Natural killer cell treated with Interleukin-12 subunit alpha and Interleukin-12 subunit beta and Interleukin-15 and Interleukin-18, amount 100 ng/mL, for 72 hours (primary cell): ENCODE measurements at regions not wholly inside any gene's neighbourhood (a gene's known extent, or its start where the extent isn't known, plus 50 kb on each side); places are given as distances from the start of the nearest gene placed in this dataset.
A peak's percentile ranks its signal among the peaks of the same experiment; 100 is the strongest.

Source experiments
- ATAC-seq, 2 donors: fragments of 150-1000 bp; cut with Tn5 transposase in 1 of 2; sonication (Bioruptor Pico), chemical (Tn5 transposase) in 1 of 2; 2 replicates each; pipeline ENCODE4 v1.10.0; 2021
- DNase-seq: peaks from one replicate; pipeline ENCODE4 v3.0.0; 2022; ENCODE audit warnings: low spot score
- H3K27ac Mint-ChIP-seq, 2 donors: 1 replicate in 1 of 2; 2 replicates in 1 of 2; pipeline ENCODE4 v1.8.0; 2022; ENCODE audit warnings: mixed read lengths in 2 of 2, mild to moderate bottlenecking in 1 of 2, moderate library complexity in 1 of 2
- H3K27me3 Mint-ChIP-seq, 2 donors: 1 replicate in 1 of 2; 2 replicates in 1 of 2; pipeline ENCODE4 v1.8.0; 2022; ENCODE audit warnings: mixed read lengths in 2 of 2
- H3K36me3 Mint-ChIP-seq: one replicate; pipeline ENCODE4 v1.8.0; 2022; ENCODE audit warnings: mixed read lengths
- H3K4me1 Mint-ChIP-seq, 2 donors: 1 replicate in 1 of 2; 2 replicates in 1 of 2; pipeline ENCODE4 v1.8.0; 2022; ENCODE audit warnings: low read depth in 2 of 2, mixed read lengths in 2 of 2, mild to moderate bottlenecking in 1 of 2
- H3K4me3 Mint-ChIP-seq: one replicate; pipeline ENCODE4 v1.8.0; 2022; ENCODE audit warnings: mixed read lengths
- H3K9me3 Mint-ChIP-seq: 2 replicates; pipeline ENCODE4 v1.8.0; 2022; ENCODE audit warnings: mixed read lengths

DNA sequence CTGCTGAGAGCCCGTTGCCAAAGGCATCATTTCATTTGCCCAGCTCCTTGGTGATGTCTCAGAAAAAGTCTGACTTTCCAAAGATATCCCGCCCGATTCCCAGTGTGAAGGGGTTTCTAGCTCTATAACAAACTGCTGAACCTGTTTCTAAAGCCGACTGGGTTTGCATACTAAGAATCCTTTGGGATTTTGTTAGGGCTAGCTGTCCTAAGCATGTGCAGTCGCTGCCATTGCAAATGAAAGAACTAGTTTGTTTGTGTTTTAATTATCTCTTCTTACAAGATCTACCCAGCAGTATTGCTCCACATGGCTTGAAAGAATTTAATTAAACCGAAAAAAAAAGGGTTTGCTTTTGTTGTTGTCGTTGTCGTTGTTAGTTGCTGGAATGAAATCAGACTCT, 476.6 kb downstream of the GATA3 start:
- no peak for DNase-seq
- no peak for ATAC-seq
- peaks cover 20 to 39% of the 10 kb centered on the region in 2 donors for H3K27me3 Mint-ChIP-seq
- no peaks in the 10 kb centered on the region for H3K9me3 Mint-ChIP-seq
- H3K4me1 Mint-ChIP-seq: no peaks in the 10 kb centered on the region
- H3K36me3 Mint-ChIP-seq: no peaks in the 10 kb centered on the region
- no peak overlapping the region for H3K27ac Mint-ChIP-seq
- H3K4me3 Mint-ChIP-seq: no peak overlapping the region

DNA sequence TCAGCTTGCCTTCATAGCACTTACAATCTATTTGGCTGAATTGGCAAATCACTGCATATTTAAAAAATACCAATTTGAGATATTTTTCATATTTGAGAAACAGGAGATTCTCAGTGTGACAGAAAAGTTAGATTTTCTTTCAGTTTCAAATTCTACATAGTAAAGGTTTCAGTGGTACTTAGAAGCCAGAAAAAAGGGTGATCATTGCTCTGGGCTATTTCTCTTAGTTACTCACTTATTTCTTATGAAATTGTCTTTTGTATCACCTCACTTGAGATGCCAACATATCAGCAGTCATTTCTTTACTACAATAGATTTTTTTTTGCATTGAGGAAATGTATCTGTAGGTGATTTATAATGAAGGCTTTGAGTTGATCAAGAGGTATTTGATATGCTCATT, 478.2 kb downstream of the GATA3 start:
- Mint-ChIP-seq H3K4me3 (no peak overlapping the region), H3K9me3 (no peaks in the 10 kb centered on the region), H3K4me1 (no peaks in the 10 kb centered on the region), H3K36me3 (no peaks in the 10 kb centered on the region), H3K27me3 (peaks cover 18 to 33% of the 10 kb centered on the region in 2 donors), H3K27ac (no peak overlapping the region)
- no peak for DNase-seq
- no peak for ATAC-seq

DNA sequence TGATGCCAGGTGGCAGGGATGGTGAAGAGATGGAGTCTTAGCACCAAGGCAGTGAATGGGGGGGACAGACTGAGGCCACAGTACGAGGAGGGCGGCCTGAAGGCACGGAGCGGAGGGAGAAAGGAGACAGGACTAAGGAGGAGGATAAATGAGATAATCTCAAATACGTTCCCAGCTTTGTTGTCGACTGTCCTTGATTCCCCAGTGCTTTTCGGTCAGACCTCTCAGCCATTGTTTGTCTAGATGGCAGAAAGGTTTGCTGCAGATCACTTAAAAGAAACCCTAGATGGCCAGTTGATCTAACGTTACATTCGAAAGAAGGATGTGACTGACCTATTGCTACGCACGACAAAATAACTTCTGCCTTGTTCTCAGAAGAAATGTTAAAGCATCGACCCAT, 479.0 kb downstream of the GATA3 start:
- ATAC-seq (no peak), DNase-seq (no peak)
- Mint-ChIP-seq H3K9me3 (no peaks in the 10 kb centered on the region), H3K4me1 (no peaks in the 10 kb centered on the region), H3K36me3 (no peaks in the 10 kb centered on the region), H3K4me3 (no peak overlapping the region), H3K27me3 (peaks cover 18 to 31% of the 10 kb centered on the region in 2 donors), H3K27ac (no peak overlapping the region)

DNA sequence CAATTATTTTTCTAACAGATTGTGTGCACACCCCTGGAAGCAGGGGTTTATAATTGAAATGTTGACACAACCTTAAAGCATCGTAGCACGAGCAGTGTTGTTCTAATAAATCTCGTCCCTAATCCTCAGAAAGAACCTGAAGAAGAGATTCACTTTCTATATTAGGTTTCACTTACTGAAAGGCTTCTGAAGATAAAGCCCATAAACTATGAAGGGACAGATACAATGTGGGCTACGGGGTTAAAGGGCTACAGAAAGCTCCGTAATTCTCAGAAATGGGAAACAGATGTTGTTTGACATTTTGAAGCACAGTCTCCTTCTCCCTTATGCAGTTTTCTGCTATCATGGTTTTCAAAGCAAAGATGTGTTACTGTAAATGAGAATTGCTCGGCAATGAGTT, 479.6 kb downstream of the GATA3 start:
- H3K27ac Mint-ChIP-seq: no peak overlapping the region
- no peaks in the 10 kb centered on the region for H3K36me3 Mint-ChIP-seq
- DNase-seq: no peak
- H3K4me3 Mint-ChIP-seq: no peak overlapping the region
- H3K4me1 Mint-ChIP-seq: no peaks in the 10 kb centered on the region
- H3K27me3 Mint-ChIP-seq: peaks cover 16 to 25% of the 10 kb centered on the region in 2 donors
- no peak for ATAC-seq
- H3K9me3 Mint-ChIP-seq: no peaks in the 10 kb centered on the region

DNA sequence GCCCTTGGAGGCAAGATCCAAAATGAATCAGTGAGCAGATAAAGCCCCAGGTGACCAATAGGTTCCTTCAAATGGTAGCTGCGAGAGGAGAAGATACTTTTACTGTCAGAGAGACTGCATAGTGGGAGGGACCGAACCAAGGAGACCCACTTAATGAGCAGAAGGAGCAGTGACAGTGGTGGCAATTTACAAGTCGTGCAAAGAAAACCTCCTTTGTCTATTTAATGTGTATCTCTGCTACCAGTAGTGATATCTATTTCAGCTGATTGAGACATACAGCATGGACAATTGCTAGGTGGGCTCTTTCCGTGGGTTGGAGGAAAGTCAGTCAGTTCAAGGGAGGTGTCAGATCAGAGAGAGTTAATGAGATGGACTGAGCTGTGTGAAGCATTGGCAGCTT, 480.4 kb downstream of the GATA3 start:
- Mint-ChIP-seq H3K4me1 (no peaks in the 10 kb centered on the region), H3K36me3 (no peaks in the 10 kb centered on the region), H3K27ac (no peak overlapping the region), H3K27me3 (peaks cover 18 to 25% of the 10 kb centered on the region in 2 donors), H3K9me3 (no peaks in the 10 kb centered on the region), H3K4me3 (no peak overlapping the region)
- DNase-seq (no peak), ATAC-seq (no peak)

DNA sequence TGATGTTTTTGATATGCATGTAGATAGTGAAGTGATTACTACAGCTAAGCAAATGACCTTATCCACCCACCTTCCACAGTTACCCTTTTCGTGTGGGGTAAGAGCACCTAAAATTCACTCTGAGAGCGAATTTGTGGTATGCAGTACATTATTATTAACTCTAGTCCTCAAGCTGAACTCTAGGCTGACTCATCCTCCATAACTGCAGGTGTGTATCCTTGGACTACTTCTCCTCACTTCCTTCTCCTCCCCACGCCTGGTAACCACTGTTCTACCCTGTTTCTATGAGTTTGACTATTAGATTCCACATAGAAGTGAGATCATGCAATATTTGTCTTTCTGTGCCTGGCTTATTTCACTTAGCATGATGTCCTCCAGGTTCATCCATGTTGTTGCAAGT, 484.6 kb downstream of the GATA3 start:
- ATAC-seq (no peak), DNase-seq (no peak)
- Mint-ChIP-seq H3K4me1 (no peaks in the 10 kb centered on the region), H3K27ac (no peak overlapping the region), H3K27me3 (peaks cover 15 to 16% of the 10 kb centered on the region in 2 donors), H3K36me3 (no peaks in the 10 kb centered on the region), H3K9me3 (no peaks in the 10 kb centered on the region), H3K4me3 (no peak overlapping the region)

DNA sequence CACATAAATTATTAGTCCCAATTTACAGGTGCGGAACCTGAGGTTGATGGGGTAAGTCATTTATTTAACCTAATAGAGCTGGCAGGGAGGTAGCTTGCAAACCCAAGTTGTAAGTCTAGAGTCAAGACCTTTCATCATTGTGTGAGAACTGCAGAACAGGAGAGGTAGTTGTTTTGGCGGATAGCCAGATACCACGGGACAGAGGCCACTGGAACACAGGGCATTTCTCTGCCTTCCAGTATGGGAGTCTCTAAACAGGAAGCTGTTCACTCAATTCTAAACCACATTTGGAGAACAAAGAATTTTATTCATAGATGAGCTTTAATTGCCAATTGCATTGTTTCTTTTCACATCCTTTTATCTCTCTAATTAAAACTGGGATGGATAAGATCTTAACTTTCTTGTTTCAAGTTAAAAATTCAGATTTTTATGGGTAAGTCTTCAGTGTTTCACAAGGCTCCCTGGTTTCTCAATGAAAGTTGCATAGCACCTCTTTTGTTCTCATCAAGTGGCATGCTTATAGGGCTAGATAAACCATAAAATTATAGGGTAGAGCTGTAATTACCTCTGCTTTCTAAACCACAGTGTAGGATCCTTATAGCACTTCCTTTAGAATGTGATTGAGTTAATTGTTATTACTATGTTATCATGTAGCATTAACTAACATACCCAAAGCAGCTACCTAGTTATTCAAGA, 489.0 kb downstream of the GATA3 start:
- Mint-ChIP-seq H3K4me1 (no peaks in the 10 kb centered on the region), H3K27me3 (peaks cover 17 to 28% of the 10 kb centered on the region in 2 donors), H3K9me3 (no peaks in the 10 kb centered on the region), H3K27ac (no peak overlapping the region), H3K36me3 (no peaks in the 10 kb centered on the region), H3K4me3 (no peak overlapping the region)
- DNase-seq (no peak), ATAC-seq (no peak)

DNA sequence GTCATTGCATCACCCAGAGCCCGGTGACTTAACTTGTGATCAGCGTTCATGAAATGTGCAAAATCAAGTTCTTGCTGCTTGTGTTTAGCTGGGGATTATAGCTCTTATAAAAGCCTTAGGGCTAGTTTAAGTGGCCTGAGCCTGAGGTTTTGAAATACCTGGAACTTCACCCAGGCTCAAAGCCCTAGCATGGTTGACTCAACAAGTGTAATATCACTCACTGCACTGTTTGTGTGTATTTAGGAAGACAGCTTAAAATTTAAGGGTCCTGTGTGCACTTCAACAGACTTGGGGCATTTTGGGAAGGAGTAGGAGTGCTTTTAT, 489.5 kb downstream of the GATA3 start:
- H3K9me3 Mint-ChIP-seq: no peaks in the 10 kb centered on the region

DNA sequence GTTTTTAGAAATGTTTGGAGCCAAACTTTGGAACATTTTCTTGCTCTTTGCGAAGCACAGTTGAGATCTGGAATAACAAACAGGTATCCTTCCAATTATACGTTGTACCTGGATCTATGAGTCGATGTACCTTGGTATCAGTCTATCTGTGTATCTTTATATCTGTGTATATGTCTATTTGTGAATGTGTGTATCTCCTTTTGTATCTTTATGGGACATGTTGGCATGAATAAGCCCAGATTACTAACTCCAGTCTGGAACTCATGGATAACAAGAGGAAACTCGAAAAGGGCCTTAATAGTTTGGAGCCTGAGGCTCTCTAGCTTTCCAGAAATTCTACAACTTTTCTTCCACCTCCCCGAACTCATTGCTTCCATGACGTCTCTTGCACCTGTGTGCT, 490.0 kb downstream of the GATA3 start:
- Mint-ChIP-seq H3K27ac (no peak overlapping the region), H3K36me3 (no peaks in the 10 kb centered on the region), H3K4me1 (no peaks in the 10 kb centered on the region), H3K4me3 (no peak overlapping the region), H3K9me3 (no peaks in the 10 kb centered on the region), H3K27me3 (peaks cover 18 to 37% of the 10 kb centered on the region in 2 donors)
- DNase-seq: no peak
- no peak for ATAC-seq

More for the DNA sequence above, 489.5 kb downstream of the GATA3 start:
- peaks cover 21 to 33% of the 10 kb centered on the region in 2 donors for H3K27me3 Mint-ChIP-seq
- DNase-seq: no peak
- ATAC-seq: no peak
- no peak overlapping the region for H3K4me3 Mint-ChIP-seq
- H3K36me3 Mint-ChIP-seq: no peaks in the 10 kb centered on the region
- H3K27ac Mint-ChIP-seq: no peak overlapping the region
- H3K4me1 Mint-ChIP-seq: no peaks in the 10 kb centered on the region

- Mint-ChIP-seq H3K27ac (no peak overlapping the region), H3K4me3 (no peak overlapping the region), H3K27me3 (peaks cover 20 to 30% of the 10 kb centered on the region in 2 donors), H3K9me3 (no peaks in the 10 kb centered on the region), H3K36me3 (no peaks in the 10 kb centered on the region), H3K4me1 (no peaks in the 10 kb centered on the region)
- no peak for ATAC-seq
- no peak for DNase-seq
These were observed 500.1 kb downstream of the GATA3 start for GRCh38 chr10:8554574-8554973.

DNA sequence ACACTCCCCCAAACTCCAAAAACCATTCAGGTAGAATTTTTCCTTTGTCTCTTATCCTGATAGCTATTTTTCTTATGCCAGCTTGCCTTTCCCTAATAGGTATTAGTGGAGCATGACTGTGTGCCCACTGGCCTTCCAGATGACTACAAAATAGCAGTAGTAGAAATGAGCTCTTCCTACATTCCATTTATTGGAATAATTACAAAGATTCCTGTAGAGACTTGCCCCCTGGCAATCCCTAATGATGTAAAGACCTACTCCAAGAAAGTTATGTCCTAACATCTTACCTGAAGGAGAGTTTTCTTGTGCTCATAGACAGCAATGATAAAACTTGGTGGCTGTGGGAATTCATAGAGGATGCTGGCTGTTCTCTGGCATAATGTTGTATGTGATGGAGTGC, 501.8 kb downstream of the GATA3 start:
- Mint-ChIP-seq H3K4me3 (no peak overlapping the region), H3K27ac (no peak overlapping the region), H3K27me3 (peaks cover 18 to 30% of the 10 kb centered on the region in 2 donors), H3K4me1 (no peaks in the 10 kb centered on the region), H3K9me3 (no peaks in the 10 kb centered on the region), H3K36me3 (no peaks in the 10 kb centered on the region)
- no peak for ATAC-seq
- no peak for DNase-seq

DNA sequence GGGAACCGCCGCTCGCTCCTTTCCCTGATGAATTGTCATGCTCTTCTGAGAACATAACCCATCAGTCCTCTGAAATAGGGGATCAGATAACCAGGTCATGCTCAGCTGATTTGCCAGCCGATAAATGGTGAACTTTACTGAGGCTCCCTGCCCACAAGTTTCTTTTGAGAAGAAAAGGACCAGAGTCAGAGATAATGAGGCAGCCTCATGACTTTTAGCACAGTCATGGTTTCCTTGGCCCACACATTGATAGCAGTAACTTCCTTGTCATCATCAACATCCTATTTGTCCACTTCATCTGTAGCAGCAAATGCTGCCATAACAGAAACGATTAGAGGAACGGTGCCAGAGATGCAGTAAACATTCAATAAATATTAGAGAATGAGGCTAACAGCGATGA, 509.0 kb downstream of the GATA3 start:
- Mint-ChIP-seq H3K27me3 (peaks cover 23 to 61% of the 10 kb centered on the region in 2 donors), H3K9me3 (no peaks in the 10 kb centered on the region), H3K4me1 (no peaks in the 10 kb centered on the region), H3K4me3 (no peak overlapping the region), H3K27ac (no peak overlapping the region), H3K36me3 (no peaks in the 10 kb centered on the region)
- ATAC-seq (peak in 1 of 2 donors; percentile 48), DNase-seq (no peak)

DNA sequence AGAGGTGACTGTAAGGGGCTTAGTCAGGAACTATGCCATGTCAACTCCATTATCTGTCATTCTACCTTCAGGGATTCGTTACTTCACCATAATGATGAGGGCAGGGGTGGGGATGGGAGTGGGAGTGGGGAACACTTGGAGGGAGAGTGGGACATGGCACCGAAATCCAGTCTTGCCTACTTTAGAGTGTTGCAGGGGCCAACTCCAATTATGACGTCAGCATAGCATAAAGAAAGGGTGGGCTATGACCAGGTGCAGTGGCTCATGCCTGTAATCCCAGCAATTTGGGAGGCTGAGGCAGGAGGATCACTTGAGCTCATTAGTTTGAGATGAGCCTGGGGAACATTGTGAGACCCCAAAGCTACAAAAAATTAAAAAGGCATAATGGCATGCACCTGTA, 512.2 kb downstream of the GATA3 start:
- H3K27ac Mint-ChIP-seq: no peak overlapping the region
- no peaks in the 10 kb centered on the region for H3K9me3 Mint-ChIP-seq
- DNase-seq (no peak), ATAC-seq (no peak)
- peaks cover 29 to 63% of the 10 kb centered on the region in 2 donors for H3K27me3 Mint-ChIP-seq
- no peaks in the 10 kb centered on the region for H3K36me3 Mint-ChIP-seq
- no peaks in the 10 kb centered on the region for H3K4me1 Mint-ChIP-seq
- no peak overlapping the region for H3K4me3 Mint-ChIP-seq

- Mint-ChIP-seq H3K4me3 (no peak overlapping the region), H3K36me3 (no peaks in the 10 kb centered on the region), H3K9me3 (no peaks in the 10 kb centered on the region), H3K4me1 (no peaks in the 10 kb centered on the region), H3K27ac (no peak overlapping the region), H3K27me3 (peaks cover 30 to 63% of the 10 kb centered on the region in 2 donors)
- DNase-seq (no peak), ATAC-seq (no peak)
These were observed 513.9 kb downstream of the GATA3 start for GRCh38 chr10:8568401-8568800.

GRCh38 chr10:8575620-8576019, 521.1 kb downstream of the GATA3 start:
- DNase-seq (no peak), ATAC-seq (no peak)
- Mint-ChIP-seq H3K36me3 (no peaks in the 10 kb centered on the region), H3K4me3 (no peak overlapping the region), H3K27me3 (peaks cover 33 to 62% of the 10 kb centered on the region in 2 donors), H3K4me1 (no peaks in the 10 kb centered on the region), H3K27ac (no peak overlapping the region), H3K9me3 (no peaks in the 10 kb centered on the region)
